ENCODE measurements at regions not wholly inside any gene's neighbourhood (a gene's known extent, or its start where the extent isn't known, plus 50 kb on each side); places are given as distances from the start of the nearest gene placed in this dataset.
"Not testable (repeated sequence)": the region's sequence is repeated elsewhere in the genome, so short reads cannot be mapped to it uniquely, and the experiment has no call there.

DNA sequence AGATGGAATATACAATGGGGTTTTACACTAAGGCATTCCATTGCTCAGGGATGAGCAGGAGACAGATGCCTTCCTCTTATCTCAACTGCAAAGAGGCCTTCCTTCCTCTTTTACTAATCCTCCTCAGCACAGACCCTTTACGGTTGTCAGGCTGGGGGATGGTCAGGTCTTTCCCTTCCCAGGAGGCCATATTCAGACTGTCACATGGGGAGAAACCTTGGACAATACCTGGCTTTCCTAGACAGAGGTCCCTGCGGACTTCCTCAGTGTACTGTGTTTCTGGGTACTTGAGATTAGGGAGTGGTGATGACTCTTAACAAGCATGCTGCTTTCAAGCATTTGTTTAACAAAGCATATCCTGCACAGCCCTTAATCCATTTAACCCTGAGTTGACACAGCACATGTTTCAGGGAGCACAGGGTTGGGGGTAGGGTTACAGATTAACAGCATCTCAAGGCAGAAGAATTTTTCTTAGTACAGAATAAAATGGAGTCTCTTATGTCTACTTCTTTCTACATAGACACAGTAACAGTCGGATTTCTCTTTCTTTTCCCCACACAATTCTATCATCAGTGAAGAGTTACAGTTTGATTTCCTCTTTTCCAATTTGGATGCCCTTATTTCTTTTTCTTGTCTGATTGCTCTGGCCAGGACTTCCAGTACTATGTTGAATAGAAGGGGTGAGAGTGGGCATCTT lies 737.1 kb downstream of the TRHDE start:
- DNase-seq (ENCODE audit: low read depth) = not testable (repeated sequence)

DNA sequence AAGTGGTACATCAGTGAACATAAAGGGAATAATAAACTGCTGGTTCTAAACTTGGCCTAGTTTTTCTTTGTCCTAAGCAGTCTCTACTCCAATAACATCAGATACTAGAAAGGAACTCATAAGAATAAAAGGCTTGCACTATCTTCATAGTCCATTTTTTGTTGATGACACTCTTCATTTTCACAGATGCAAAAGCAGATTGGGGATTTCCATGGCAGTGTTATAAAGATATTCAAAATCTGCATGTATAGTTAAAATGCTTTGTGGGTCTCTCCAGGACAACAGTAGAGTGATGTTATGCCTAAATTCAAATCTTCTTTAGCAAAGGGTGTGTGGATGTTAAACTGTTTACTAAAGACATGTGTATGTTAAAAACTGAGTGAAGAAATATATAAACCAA lies 745.8 kb downstream of the TRHDE start:
- DNase-seq (ENCODE audit: low read depth) = no peak

DNA sequence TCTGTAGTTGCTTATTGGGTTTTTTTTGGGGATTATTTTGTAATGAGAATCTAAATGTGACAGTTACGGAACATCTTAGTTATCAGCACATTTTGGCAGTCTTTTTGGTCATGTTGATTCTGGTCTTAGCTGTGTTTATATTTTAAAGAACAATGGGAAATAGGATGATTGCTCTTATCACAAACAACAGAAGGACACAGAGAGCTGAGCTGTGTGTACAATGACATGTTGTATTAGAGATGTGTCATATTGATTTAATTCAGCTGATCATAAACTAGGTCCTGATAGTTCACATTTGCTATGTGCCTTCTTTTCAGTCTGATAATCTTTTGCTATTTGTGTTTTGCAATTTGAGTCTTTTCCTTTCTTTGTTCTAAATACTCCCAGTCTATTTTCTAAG lies 781.7 kb downstream of the TRHDE start:
- no peak for DNase-seq (ENCODE audit: low read depth)

DNA sequence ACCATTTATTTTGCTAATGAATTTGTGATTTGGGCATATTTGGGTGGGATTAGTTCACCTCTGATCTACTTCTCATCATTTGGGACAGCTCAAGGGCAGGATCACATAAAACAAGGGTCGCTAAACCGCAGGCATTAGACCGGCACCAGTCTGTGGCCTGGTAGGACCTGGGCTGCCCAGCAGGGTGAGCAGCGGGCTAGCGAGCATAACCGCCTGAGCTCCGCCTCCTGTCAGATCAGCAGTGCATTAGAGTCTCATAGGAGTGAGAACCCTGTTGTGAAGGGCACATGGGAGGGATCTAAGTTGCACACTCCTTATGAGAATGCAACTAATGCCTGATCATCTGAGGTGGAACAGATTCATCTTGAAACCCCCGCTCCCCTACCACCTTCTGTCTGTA lies 785.3 kb downstream of the TRHDE start:
- no peak for DNase-seq (ENCODE audit: low read depth)

DNA sequence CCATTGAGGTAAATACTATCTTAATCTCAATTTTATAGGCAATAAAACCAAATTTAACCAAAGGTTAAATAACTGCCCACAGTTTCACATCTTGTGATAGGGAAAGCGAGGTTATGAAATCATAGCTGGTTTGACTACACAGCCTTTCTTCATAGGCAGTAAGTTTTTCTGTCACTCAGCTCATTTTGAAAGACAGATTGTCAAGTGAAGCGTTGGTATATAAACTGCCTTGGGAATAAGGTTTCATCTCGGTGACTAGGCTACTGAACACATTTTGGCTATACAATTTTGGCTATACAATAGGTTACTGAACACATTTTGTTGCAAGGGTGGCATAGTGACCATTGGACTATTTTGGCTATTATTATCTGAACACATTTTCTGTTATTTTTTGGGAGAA lies 793.7 kb downstream of the TRHDE start:
- no peak for DNase-seq (ENCODE audit: low read depth)

DNA sequence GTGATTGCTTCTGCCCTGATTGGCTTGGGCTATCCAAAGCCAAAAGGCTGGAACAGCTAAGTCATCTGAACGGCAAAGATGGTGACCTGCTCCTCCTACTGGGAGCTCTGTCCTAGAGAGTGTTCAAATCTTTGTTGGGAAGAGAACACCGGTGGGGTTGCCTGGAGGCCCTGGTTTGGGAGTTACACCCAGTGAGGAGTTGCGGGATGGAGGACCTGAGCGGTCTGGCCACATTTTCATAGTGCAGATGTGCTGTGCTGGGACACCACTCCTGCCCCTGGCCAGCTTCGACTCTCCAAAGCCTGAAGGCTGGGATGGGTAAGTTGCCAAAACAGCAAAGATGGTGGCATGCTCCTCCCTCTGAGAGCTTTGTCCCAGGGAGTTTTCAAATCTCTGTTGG lies 795.4 kb downstream of the TRHDE start:
- DNase-seq (ENCODE audit: low read depth) = no peak

DNA sequence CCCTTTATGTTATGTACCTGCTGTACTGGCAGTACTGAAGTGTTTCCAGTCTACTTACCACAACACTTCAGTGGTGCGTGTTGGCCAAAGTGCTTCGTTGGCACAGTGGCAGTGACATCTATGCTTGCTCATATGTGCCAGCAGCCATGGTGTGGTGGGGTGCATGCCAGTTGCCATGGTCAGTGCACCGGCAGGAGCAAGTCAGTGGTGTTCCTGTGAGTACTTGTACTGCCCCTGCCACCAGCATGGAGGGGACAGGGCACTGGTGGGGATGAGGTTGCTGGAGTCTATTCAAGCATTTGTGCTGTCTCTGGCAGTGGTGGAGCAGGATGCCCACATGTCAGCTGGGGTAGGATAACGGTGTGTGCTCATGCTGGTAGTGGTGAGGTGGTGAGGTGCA lies 800.0 kb downstream of the TRHDE start:
- DNase-seq (ENCODE audit: low read depth) = no peak

DNA sequence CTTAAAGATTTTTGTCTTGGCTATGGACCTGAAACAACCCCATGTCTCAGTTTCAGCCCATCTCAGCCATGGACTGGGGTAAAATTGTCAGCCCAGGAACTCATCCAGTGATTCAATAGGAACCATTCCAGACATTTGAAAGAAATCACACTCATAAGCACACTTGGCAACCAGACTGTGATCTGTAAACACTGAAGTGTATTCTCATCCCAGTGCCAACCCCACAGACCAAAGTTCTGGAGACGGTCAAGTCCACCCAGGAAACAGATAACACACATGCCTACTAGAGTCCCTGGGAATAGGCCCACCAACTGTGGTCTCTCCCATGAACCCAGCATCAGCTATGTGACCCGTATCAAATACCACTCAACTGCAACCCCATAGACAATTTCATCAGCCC lies 804.6 kb downstream of the TRHDE start:
- DNase-seq (ENCODE audit: low read depth) = no peak

DNA sequence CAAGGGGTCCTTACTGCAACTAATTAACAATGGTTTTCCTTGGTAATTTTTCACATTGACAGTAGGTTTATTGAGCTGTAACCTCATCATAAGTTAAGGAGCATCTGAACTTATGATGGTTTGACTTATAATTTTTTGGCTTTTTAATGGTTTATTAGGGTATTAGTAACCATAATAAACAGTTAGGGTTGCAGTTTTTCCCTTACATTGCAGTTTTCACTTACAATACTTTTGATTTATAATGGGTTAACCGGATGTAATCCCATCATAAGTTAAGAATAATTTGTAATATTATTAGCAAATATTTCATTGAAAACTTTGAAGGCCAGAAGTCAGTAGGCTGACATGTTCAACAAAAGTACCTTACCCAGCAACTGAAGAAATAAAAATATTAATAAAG lies 811.6 kb downstream of the TRHDE start:
- no peak for DNase-seq (ENCODE audit: low read depth)

DNA sequence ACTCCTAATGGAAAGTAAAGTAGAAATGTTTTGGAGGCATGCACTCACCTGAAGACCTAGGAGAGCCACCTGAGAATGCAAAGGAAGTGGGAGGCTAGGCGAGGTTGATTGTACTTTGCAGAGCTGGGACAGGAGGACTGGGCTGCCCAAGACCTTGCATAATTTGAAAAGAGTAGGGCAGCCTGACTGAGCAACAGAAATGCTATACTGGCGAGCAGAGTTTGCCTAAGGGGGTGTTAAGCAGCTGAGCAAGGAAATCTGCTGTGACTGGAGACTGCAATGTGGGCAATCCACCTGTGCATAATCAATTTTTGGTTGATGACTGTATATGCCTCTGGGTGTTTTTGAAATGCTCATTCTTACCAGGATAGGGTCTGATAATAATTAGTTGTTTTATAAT lies 834.1 kb downstream of the TRHDE start:
- no peak for DNase-seq (ENCODE audit: low read depth)

DNA sequence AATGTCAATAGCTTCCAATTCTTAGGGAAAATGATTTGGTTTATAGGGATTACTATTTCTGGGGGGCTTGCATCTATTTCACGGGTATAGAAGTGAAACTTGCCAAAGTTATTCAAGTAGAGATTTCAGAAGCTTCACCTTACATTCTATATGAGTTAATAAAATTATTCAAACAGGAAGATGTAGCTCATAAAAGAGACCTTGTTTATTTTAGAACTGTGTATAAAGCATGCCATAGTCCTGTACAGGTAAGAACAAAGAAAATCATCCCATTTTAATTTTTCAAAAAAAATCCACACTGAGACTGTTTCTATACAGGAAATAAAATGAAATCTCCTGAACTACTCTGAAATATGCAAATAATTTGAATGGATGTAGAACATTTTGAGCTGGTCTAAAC lies 834.7 kb downstream of the TRHDE start:
- DNase-seq (ENCODE audit: low read depth) = no peak

DNA sequence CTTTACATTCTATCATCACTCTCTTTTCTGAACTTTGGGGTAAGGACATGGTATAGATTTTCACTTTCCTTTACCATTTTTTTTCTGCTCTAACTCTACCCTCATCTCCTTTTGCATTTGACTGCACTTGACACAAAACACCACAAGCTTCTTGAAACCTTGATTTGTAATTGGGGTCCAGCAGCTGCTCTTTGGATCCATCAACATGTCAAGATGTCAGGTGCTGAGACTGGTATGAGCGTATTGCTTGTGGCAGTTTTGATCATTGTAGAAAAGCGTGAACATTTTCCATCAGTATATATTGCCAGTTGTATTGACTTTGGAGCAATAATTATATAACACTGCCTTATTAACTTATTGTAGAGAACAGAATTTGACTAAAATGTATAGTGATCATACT lies 838.6 kb downstream of the TRHDE start:
- no peak for DNase-seq (ENCODE audit: low read depth)

DNA sequence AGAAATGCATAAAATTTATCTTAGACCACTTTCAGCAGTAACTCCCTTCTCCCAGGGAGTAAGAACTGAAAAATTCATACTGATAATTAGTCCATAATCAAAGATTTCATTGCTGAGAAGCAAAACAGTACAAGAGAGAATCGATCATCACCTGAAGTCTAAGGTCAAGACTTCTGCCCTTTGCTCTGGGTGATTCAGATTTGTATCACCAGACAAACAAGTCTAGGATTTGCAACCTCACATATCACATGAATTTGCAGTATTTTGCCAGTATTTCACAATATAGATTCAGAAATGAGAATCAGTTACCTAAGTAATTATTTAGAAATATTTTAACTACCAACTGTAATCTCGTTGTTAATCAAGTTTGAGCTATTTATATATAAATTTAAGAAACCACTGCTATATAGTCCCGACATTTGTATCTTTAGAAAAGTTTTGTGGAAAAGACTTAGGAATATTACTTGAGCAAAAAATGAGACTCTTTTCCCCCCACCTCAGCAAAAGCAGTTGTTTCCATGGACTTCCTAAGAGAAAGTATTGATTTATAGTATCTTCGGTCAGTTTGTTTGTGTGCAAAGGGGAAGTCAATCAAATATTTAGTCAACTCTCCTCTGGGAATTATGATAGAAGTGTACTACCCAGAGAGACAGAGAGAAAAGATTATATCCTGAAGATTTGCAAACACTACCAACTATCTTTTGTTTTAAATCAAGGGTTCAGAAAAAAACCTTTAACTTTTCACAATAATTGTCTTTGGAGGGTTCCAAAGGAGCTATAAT lies 840.1 kb downstream of the TRHDE start:
- no peak for DNase-seq (ENCODE audit: low read depth)

DNA sequence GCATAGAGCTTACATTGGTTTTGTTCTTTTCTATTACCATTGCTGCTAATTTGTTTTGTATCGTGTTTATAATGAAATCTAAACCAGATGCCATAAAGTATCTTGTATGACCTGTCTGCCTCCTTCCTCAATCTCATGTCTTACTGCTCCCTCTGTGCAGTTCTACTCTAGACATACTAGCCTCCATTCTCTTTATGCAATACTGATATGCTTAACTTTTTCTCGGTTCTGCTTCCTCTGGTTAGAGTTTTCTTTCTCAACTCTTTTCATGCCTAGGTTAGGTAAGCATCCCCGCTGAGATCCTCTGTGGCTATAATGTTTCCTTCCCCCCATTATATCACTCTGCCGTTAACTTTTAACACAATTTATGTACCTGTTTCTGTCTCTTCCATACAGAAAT lies 852.3 kb downstream of the TRHDE start:
- DNase-seq (ENCODE audit: low read depth) = no peak

DNA sequence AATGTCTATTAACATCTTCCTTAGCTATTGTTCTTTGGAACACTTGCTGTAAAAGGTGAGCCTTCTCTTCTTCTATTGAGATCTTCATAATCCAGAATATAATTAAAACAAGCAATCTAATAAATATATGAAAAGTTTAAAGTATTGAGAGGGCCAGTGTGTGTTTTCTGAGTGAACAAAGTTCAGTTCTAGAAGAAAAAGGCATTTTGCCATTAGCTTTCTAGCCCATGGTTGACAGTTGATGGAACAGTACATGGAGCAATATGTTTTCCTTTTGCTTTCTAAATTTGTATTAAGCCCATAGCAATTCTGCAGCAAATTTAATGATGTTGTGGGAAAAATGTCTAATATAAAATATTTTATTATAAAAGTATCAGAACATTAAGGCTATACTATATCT lies 853.0 kb downstream of the TRHDE start:
- DNase-seq (ENCODE audit: low read depth) = no peak

DNA sequence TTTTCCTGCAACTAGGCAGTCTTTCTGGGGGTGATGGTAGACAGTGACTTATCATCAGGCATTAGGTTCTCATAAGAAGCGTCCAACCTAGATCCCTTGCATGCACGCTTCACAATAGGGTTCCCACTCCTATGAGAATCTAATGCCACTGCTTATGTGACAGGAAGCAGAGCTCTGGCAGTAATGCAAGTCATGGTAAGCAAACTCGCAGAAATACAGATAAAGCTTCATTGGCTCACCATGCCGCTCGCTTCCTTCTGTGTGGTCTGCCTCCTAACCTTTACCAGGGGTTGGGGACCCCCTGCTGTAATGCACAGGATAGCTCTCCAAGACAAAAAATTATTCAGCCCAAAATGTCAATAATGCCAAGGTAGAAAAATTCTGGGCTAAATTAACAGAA lies 864.2 kb downstream of the TRHDE start:
- no peak for DNase-seq (ENCODE audit: low read depth)

DNA sequence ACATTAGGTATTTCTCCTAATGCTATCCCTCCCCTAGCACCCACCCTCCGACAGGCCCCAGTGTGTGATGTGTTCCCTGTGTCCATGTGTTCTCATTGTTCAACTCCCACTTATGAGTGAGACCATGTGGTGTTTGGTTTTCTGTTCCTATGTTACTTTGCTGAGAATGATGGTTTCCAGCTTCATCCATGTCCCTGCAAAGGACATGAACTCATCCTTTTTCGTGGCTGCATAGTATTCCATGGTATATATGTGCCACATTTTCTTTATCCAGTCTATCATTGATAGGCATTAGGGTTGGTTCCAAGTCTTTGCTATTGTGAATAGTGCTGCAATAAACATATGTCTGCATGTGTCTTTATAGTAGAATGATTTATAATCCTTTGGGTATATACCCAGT lies 867.5 kb downstream of the TRHDE start:
- not testable (repeated sequence) for DNase-seq (ENCODE audit: low read depth)

DNA sequence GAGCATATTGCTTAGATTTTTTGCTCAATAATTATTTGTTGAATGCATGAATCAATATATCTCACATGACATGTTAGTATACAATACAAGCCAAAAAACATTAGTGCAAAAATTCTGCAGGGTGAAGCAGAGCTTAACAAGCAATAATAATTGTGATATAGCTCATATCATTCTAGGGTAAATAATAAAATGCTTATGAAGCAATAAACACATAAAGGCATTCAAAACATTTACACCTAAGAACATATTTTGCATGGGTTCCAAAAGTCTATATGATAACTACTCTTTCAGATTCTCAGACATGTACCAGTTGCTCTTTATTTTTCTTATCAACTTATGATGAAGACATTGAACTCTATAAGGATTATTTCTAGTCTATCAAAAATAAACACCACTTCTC lies 886.2 kb downstream of the TRHDE start:
- no peak for DNase-seq (ENCODE audit: low read depth)

DNA sequence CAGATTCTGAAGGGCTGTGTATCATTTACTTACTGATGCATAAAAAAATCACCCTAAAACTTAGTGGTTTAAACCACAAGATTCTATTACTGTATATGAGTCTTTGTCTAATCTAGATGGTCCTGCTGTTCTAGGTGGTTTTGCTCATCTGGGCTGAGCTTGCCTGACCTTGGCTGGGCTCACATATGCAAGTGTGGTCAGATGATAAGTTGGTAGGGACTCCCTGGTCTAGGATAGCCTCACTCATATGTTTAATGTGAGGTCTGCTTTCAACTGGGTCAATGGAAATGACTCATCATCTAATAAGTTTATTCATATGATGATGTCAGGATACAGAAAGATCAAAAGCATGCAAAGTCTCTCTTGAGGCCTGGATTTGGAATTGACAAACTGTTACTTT lies 887.8 kb downstream of the TRHDE start:
- no peak for DNase-seq (ENCODE audit: low read depth)

DNA sequence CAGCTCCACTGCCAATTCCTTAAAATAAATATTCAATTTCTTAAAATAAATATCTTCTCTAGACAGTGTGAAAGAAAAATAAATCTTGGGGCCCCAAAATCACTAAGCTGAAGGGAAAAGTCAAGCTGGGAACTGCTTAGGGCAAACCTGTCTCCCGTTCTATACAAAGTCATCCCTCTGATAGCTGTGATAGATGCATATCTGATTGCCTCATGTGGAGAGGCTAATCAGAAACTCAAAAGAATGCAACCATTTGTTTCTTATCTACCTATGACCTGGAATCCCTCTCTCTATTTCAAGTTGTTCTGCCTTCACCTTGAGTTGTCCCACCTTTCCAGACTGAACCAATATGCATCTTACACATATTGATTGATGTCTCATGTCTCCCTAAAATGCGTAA lies 889.8 kb downstream of the TRHDE start:
- no peak for DNase-seq (ENCODE audit: low read depth)

DNA sequence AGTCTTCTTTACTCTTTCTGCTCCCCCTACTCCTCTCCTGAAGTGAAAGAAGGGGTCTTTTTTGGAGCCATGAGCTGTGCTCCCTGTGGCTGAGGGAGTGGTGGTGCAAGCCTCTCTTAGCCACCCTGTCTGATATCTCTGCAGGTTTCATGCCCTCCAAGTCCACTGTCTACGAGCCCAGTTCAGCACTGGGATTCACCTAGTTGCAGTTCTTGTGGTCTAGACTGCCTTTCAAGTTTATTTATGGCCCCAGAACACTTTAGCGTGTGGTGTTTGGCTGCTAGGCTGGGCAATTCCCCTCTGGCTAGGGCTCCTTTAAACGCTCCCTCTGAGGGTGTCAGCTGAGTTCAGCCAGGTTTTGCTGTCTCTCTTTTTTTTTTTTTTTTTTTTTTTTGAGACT lies 908.6 kb downstream of the TRHDE start:
- no peak for DNase-seq (ENCODE audit: low read depth)

DNA sequence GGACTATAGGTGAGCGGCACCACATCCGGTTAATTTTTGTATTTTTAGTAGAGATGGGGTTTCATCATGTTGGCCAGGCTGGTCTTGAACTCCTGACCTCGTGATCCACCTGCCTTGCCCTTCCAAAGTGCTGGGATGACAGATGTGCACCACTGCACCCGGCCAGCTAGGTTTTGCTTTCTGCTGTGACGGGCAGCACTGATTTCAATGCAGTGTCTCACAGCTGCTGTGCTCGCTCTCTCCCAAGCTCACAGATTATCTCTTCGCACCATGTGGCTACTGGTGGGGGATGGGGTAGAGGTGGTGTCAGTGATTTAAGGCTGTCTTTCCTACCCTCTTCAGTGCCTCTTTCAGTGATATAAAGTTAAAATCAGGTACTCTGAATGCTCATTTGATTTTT lies 909.1 kb downstream of the TRHDE start:
- DNase-seq (ENCODE audit: low read depth) = no peak

DNA sequence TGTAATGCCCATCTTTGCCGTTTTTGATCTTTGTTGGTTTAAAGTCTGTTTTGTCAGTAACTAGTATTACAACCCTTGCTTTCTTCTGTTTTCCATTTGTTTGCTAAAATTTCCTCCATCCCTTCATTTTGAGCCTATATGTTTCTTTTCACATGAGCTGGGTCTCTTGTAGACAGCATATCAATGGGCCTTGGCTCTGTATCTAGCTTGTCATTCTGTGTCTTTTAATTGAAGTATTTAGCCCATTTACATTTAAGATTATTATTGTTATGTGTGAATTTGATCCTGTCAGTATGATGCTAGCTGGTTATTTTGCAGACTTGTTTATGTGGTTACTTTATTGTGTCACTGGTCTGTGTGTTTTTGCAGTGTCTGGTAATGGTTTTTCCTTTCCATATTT lies 913.2 kb downstream of the TRHDE start:
- DNase-seq (ENCODE audit: low read depth) = no peak

DNA sequence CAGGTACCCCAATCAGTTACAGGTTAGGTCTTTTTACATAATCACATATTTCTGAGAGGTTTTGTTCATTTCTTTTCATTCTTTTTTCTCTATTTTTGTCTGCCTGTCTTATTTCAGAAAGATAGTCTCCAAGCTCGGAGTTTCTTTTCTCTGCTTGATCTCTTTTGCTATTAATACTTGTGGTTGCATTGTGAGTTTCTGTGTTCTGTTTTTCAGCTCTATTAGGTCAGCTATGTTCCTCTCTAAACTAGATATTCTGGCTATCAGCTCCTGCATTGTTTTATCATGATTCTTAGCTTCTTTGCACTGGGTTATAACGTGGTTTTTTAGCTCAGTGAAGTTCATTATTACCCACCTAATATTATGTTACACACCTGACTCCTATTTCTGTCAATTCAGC lies 914.1 kb downstream of the TRHDE start:
- DNase-seq (ENCODE audit: low read depth) = no peak
